NCI-H146 treated with DMSO at 0.1 percent for 48 hours (cell line): ENCODE measurements at regions not wholly inside any gene's neighbourhood (a gene's known extent, or its start where the extent isn't known, plus 50 kb on each side); places are given as distances from the start of the nearest gene placed in this dataset.
A peak's percentile ranks its signal among the peaks of the same experiment; 100 is the strongest.
"Not testable (repeated sequence)": the region's sequence is repeated elsewhere in the genome, so short reads cannot be mapped to it uniquely, and the experiment has no call there.

Source experiments
- DNase-seq: peaks from one replicate; lab custom pipeline; 2025; ENCODE audit not compliant: unreplicated experiment; lab: John Stamatoyannopoulos, UW

DNA sequence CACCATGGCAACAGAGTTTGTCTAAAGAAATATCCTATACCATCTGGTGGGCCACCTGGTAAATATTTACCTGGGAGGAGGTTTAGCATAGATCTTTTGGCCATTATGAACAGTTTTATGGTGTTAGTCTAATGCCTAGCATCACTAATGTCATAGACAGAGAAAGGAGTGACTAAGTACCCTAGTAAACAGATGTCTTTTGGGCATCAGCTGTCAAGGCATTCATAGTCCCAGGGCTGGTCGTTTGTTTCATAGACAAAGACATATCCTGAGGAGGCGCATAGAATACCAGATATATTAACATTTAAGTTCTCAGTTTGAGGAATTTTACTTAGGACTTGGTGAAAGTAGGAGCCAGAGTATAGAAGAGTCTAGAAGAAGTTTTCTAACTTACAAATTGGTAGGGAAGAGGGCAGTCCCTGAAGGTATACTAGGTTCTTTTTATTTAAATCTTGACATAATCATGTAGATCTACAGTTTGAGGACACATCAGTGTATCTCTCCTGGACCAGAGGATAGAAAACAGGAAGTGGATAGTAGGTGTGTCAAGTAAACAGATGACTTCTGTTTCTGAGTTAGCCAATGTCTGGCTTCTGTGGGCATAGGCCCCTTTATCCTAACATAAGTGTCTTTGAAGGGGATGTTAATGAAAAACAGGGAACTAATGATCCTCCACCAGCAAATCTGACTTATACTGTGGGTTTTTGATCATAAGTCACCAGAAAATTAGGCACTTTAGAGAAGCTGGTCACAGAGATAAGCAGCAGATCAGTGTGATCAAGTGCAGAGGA is 105.0 kb upstream of the PRSS3 start:
- DNase-seq: peak; percentile 51

DNA sequence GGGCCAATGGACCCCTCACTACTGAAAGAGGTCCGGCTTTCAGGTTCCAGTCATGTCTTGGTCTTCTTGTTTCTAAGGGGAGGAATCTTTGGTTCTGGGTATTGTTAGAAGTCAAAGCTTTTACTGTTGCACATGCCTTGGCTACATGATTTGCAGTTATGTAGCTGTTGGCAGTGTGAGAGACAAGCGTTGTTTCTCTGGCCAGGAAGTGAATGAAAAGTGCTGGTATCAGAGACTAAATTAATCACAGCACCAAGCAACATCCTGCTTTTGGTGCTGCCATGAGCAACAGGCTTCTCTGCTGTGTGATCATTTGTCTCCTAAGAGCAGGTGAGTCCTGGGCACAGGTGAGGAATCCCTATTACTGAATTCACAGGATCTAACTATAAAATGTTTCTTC is 100.1 kb upstream of the PRSS3 start:
- no peak for DNase-seq

DNA sequence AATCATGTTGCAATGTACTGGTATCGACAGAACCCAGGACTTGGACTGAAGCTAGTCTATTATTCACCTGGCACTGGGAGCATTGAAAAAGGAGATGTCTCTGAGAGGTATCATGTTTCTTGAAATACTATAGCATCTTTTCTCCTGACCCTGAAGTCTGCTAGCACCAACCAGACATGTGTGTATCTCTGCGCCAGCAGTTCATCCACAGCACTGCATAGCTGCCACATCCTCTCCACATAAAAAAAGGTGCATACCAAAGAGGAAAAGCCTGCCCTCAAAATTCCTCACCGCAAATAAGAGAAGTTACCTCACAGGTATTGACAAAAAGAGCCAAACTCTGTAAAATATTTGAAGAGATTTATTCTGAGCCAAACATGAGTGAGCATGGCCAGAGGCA is 99.5 kb upstream of the PRSS3 start:
- no peak for DNase-seq

- DNase-seq: no peak
Measured at GRCh38 chr9:33697171-33697570, 98.2 kb upstream of the PRSS3 start.

GRCh38 chr9:33698267-33698666 is 97.1 kb upstream of the PRSS3 start:
- DNase-seq: no peak

GRCh38 chr9:33700940-33701339 is 94.4 kb upstream of the PRSS3 start:
- DNase-seq: not testable (repeated sequence)

DNA sequence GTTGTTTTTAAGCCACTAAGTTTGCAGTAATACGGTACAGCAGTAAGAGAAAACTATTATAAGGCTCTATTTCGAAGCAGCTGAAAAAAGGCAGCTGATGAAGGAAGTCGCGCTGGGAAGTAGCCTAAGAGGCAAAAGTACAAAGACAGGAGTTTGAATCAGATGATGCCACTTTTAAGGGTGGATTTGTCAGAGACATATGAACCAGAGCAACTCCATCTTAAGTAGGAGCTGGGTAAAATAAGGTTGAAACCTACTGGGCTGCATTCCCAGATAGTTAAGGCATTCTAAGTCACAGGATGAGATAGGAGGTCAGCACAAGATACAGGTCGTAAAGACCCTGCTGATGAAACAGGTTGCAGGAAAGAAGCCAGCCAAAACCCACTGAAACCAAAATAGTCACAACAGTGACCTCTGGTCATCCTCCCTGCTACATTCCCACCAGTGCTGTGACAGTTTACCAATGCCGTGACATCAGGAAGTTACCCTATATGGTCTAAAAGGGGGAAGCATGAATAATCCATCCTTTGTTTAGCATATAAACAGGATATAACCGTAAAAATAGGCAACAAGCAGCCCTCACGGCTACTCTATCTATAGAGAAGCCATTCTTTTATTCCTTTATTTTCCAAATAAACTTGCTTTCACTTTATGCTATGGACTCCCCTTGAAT is 91.8 kb upstream of the PRSS3 start:
- no peak for DNase-seq

DNA sequence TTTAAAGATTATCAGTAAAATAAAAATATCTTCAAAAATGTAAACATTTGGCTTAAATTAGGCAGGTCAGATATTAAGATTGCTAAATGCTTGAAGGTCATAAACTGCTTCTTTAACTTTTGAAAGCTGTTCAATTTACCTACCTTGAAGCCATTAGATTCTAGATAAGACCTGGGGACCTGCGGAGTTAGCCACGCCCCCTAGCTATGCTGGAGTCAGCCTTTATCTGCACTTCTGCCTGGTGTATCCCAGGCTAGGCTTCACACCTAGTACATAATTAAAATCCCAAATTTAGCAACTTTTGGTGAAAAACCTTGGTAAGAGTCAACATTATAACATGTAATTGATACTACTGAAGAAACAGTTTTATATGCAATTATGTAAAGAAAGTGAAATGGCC is 89.9 kb upstream of the PRSS3 start:
- DNase-seq: not testable (repeated sequence)

DNA sequence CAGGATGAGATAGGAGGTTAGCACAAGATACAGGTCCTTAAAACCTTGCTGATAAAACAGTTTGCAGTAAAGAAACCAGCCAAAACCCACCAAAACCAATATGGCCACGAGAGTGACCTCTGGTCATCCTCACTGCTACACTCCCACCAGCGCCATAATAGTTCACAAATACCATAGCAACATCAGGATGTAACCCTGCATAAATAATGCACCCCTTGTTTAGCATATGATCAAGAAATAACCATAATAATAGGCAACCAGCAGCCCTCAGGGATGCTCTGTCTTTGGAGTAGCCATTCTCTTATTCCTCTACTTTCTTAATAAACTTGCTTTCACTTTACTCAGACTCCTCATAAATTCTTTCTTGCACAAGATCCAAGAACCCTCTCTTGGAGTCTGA is 86.9 kb upstream of the PRSS3 start:
- DNase-seq: no peak

DNA sequence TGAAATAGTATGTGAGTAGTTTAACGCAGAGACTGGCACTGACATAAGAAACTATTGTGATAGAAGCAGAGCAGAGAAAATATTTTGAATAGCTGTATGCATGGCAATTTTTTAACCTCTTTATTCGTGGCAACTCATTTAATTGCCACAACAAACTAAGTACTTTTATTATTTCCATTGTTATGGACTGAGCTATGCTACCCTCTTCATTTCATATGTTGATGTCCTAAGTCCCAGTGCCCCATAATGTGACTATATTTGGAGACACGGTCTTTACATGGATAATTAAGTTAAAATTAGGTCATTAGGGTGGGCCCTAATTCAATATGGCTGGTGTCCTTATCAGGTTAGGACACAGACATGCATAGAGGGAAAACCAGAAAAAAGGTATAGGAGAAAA is 86.1 kb upstream of the PRSS3 start:
- DNase-seq: no peak

- not testable (repeated sequence) for DNase-seq
Measured at GRCh38 chr9:33711418-33711817, 83.9 kb upstream of the PRSS3 start.

DNA sequence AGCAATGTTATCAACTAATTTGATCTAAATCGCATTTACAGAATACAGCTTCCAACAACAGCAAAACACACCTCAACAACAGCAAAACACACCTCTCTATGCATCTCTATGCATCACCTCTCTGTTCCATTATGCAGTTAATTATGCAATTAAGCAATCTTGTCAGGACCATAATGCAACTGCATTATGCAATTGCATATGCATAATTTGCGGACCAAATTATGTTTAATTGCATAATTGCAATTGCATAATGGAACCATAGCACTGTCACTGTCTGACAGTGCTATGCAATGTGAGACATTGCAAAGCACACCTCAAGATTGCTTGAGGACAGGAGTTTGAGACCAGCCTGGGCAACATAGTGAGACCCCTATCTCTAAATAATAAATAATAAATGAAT is 80.4 kb upstream of the PRSS3 start:
- DNase-seq: no peak

GRCh38 chr9:33718987-33719386 is 76.4 kb upstream of the PRSS3 start:
- DNase-seq: peak; percentile 54

DNA sequence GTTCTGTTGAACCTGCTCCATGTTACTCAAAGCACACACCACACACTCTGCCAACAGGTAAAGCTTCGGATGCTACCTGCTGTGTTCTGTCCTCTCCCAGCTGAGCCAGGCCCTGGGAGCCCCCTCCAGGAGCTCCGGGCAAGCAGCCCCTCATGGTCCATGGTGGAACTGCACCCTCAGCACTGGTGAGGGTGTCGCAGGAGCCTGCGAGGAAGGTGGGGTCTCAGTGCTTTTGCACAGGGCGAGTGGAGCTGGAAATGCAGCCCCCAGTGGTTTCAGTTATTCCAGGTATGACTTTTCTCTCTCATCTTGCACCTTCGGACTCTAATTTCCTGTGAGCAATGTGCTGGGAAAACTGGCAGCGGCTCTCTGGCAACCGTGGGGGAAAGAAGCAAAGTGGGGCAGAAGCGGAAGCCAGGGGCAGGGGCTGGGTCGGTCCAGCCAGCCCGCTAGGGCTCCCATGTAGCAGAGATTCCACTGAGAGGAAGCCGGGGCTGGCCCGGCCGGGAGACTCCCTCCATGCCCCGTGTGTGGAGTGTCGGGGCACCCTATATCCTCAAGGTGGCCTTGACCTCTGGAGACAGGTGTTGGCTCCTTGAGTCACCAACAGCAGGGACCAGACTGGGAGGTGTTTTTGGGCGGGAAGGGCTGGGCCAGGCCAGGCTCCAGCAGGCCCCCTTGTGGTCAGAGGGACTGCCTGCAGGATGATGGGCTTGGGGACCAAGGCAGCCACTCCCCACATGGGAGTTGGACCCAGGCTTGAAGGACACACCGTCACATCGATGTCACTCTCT is 75.6 kb upstream of the PRSS3 start:
- DNase-seq: peak; percentile 87

GRCh38 chr9:33721674-33722358 is 73.5 kb upstream of the PRSS3 start:
- DNase-seq: peak; percentile 81

GRCh38 chr9:33722359-33722675 is 73.0 kb upstream of the PRSS3 start:
- no peak for DNase-seq

- DNase-seq: no peak
Measured at GRCh38 chr9:33728613-33729012, 66.7 kb upstream of the PRSS3 start.

DNA sequence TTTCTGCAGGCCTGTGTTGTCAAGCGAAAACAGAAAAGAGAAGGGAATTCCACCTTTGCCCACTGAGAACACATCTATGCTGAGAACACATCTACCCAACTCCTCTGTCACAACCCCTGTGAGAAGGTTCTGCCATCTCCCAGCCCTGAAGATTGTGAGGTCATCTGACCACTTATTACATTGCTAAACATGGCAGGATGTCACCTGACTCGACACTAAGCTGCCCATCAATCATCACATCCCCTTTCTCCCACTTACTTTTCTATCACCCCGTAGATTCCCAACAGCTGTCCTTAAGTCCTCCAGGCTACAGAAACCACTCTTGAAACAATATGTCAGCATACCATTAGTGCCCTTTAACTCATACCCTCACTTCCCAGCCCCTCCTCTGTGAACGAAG is 64.2 kb upstream of the PRSS3 start:
- no peak for DNase-seq

- no peak for DNase-seq
Measured at GRCh38 chr9:33731625-33732024, 63.7 kb upstream of the PRSS3 start.

GRCh38 chr9:33734247-33734940 is 61.0 kb upstream of the PRSS3 start:
- not testable (repeated sequence) for DNase-seq
